Tibial nerve (tissue), 4 donors: ENCODE measurements at regions not wholly inside any gene's neighbourhood (a gene's known extent, or its start where the extent isn't known, plus 50 kb on each side); places are given as distances from the start of the nearest gene placed in this dataset.
A peak's percentile ranks its signal among the peaks of the same experiment; 100 is the strongest.

ENCODE experiments used
- DNase-seq, 2 donors: peaks; one replicate each; pipeline ENCODE4 v3.0.0-alpha.2; 2019; ENCODE audit warnings: low spot score in 2 of 2
- H3K27ac ChIP-seq, 4 donors: fragments of 200-600 bp; sonication (generic) in 3 of 4; one replicate each; pipeline ENCODE4 v1.5.1; 2017 to 2019; ENCODE audit warnings: mild to moderate bottlenecking in 1 of 4
- H3K27me3 ChIP-seq, 2 donors: fragments of 200-600 bp; sonication (generic) in 1 of 2; one replicate each; pipeline versions ENCODE4 v1.5.1 to v1.6.0; 2017 to 2019
- H3K36me3 ChIP-seq, 3 donors: fragments of 200-600 bp; sonication (generic); one replicate each; pipeline ENCODE4 v1.5.1; 2018 to 2019
- H3K4me1 ChIP-seq, 4 donors: fragments of 200-600 bp; sonication (generic) in 3 of 4; one replicate each; pipeline ENCODE4 v1.5.1; 2017 to 2019
- H3K4me3 ChIP-seq, 4 donors: fragments of 200-600 bp; sonication (generic) in 3 of 4; one replicate each; pipeline ENCODE4 v1.5.1; 2017 to 2019; ENCODE audit warnings: mild to moderate bottlenecking in 1 of 4, moderate library complexity in 1 of 4
- H3K9me3 ChIP-seq, 4 donors: fragments of 200-600 bp; sonication (generic) in 3 of 4; one replicate each; pipeline ENCODE4 v1.5.1; 2017 to 2019
- EP300 ChIP-seq, 2 donors: sonication (generic); formaldehyde crosslinking; IDR thresholded peaks; one replicate each; pipeline ENCODE4 v1.6.1; 2017; ENCODE audit warnings: antibody characterized with exemption in 2 of 2, mild to moderate bottlenecking in 1 of 2
- POLR2A ChIP-seq, 2 donors: fragments of 450-650 bp; IDR thresholded peaks; one replicate each; pipeline ENCODE4 v1.6.1; 2017; ENCODE audit warnings: antibody characterized with exemption in 2 of 2, mild to moderate bottlenecking in 2 of 2, moderate library complexity in 2 of 2
- WGBS, 2 donors: methylation state at CpG; one replicate each; pipeline ENCODE4 v1.1.5; 2018; 5-methylcytosine and 5-hydroxymethylcytosine counted together
- TF ChIP-seq, protein P1 (sequence below), 5 experiments: fragments of 200-600 bp in 3 of 5; fragments of 450-650 bp in 2 of 5; sonication (generic) in 3 of 5; IDR thresholded peaks; one replicate each; pipeline ENCODE4 v1.5.1; 2016 to 2019; ENCODE audit warnings: antibody characterized with exemption in 5 of 5, mild to moderate bottlenecking in 3 of 5, moderate library complexity in 2 of 5

DNA sequence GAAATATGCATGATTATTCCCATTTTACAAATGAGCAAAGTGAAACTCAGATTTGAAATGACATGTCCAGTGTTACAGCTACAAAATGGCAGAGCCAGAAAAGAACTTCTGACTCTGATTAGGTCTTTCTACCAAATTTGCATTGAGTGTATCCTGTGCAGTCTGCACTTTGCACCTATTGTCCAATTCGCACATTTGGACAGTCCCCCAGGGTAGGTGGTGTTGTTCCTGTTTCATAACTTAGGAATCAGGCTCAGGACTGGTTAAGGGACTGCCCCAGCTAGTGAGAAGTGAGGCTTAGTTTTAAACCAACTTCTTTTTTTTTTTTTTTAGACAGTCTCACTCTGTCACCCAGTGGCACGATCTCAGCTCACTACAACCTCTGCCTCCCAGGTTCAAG, 137.9 kb upstream of the NALF2 start:
- TF ChIP-seq POLR2A (IDR thresholded peaks at IDR 0.05) (no peak), EP300 (IDR thresholded peaks at IDR 0.05) (no peak)
- TF ChIP-seq, protein P1, sequence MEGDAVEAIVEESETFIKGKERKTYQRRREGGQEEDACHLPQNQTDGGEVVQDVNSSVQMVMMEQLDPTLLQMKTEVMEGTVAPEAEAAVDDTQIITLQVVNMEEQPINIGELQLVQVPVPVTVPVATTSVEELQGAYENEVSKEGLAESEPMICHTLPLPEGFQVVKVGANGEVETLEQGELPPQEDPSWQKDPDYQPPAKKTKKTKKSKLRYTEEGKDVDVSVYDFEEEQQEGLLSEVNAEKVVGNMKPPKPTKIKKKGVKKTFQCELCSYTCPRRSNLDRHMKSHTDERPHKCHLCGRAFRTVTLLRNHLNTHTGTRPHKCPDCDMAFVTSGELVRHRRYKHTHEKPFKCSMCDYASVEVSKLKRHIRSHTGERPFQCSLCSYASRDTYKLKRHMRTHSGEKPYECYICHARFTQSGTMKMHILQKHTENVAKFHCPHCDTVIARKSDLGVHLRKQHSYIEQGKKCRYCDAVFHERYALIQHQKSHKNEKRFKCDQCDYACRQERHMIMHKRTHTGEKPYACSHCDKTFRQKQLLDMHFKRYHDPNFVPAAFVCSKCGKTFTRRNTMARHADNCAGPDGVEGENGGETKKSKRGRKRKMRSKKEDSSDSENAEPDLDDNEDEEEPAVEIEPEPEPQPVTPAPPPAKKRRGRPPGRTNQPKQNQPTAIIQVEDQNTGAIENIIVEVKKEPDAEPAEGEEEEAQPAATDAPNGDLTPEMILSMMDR (IDR thresholded peaks at IDR 0.05), result no peak
- H3K27ac ChIP-seq, result no peak overlapping the region
- H3K27me3 ChIP-seq, result no peaks in the 10 kb centered on the region
- DNase-seq, result no peak
- H3K36me3 ChIP-seq, result no peaks in the 10 kb centered on the region
- no peak overlapping the region for H3K4me3 ChIP-seq
- H3K4me1 ChIP-seq, result peaks cover 0 to 5% (median 0%) of the 10 kb centered on the region in 4 donors
- 76 to 87% methylated on average over 2 of the region's 2 CpGs for WGBS, 2 donors
- no peaks in the 10 kb centered on the region for H3K9me3 ChIP-seq

DNA sequence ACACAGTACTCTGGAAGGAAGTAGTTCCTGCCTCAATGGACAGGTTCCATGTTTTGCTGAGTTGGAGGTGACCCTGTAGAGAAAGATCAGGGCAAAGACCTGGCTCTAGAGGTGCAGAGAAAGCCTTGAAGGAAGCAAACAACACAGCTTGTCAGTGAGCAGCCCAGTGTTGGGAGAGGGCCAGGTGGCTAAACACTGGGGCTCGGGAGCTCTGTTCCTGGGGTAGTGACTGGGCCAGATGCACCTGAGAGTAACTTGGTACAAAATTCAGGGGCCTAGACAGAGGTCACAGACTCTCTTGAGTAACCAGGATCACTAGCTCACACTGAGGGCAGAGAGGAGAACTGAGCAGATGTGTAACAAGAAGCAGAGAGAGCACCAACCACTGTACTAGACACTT, 138.4 kb upstream of the NALF2 start:
- no peak for DNase-seq
- 70 to 87% methylated on average over 1 of the region's 1 CpG for WGBS, 2 donors
- H3K27me3 ChIP-seq, result no peaks in the 10 kb centered on the region
- H3K36me3 ChIP-seq, result no peaks in the 10 kb centered on the region
- H3K27ac ChIP-seq, result no peak overlapping the region
- peaks cover 0 to 5% (median 0%) of the 10 kb centered on the region in 4 donors for H3K4me1 ChIP-seq
- no peaks in the 10 kb centered on the region for H3K9me3 ChIP-seq
- TF ChIP-seq POLR2A (IDR thresholded peaks at IDR 0.05) (no peak), EP300 (IDR thresholded peaks at IDR 0.05) (no peak)
- TF ChIP-seq, protein P1 (IDR thresholded peaks at IDR 0.05), result no peak
- H3K4me3 ChIP-seq, result no peak overlapping the region

DNA sequence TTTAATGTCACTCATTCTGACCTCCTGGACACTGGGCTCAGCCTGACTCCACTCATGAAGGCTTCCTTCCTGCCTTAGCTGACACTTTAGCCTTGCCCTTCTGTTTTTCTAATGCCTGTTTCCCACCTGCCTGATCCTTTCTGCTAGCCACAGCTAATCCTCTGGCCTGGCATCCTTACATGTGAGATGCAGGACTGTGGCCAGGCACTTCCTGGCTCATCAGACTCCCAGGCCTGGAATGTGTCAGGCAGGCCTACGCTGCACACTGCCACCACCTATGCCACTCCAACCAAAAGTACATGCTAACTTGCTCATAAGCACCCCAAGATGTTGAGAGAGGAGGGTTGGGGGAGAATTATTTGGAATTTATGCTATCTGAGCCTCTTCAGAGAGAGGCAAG, 138.8 kb upstream of the NALF2 start:
- Histone ChIP-seq H3K4me1 (peaks cover 0 to 5% (median 0%) of the 10 kb centered on the region in 4 donors), H3K27me3 (no peaks in the 10 kb centered on the region), H3K36me3 (no peaks in the 10 kb centered on the region), H3K27ac (no peak overlapping the region), H3K4me3 (no peak overlapping the region), H3K9me3 (no peaks in the 10 kb centered on the region)
- no peak for TF ChIP-seq EP300 (IDR thresholded peaks at IDR 0.05)
- TF ChIP-seq POLR2A (IDR thresholded peaks at IDR 0.05), result no peak
- 80 to 100% methylated on average over 1 of the region's 1 CpG for WGBS, 2 donors
- DNase-seq, result no peak

DNA sequence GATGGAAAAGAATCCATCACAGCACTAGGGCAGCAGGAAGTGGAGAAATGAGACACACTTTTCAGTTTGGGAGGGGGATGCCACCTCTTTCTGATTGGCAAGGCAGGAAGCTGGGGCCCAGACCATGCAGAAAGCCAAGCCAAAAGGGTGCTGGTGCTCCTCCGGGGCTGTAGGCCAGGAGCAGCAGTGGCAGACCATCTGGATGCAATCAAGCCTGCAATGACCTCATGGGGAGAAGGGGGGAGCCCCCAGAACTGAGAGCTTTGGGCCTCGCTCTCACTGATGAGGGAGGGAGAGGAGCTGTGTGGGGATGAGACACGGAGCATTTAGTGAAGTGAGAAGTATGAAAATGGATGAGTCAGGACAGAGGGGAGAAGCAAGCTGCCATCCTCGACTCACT, 141.3 kb upstream of the NALF2 start:
- peak in 1 of 2 donors; percentile 17 for DNase-seq
- H3K4me1 ChIP-seq, result peaks cover 0 to 5% (median 0%) of the 10 kb centered on the region in 4 donors
- peak overlapping the region in 1 of 4 donors; percentile 7 for H3K27ac ChIP-seq
- H3K27me3 ChIP-seq, result no peaks in the 10 kb centered on the region
- 44 to 57% methylated on average over 4 of the region's 4 CpGs for WGBS, 2 donors
- no peaks in the 10 kb centered on the region for H3K36me3 ChIP-seq
- TF ChIP-seq, protein P1 (IDR thresholded peaks at IDR 0.05), result no peak
- TF ChIP-seq POLR2A (IDR thresholded peaks at IDR 0.05) (no peak), EP300 (IDR thresholded peaks at IDR 0.05) (no peak)
- H3K4me3 ChIP-seq, result no peak overlapping the region
- H3K9me3 ChIP-seq, result no peaks in the 10 kb centered on the region

DNA sequence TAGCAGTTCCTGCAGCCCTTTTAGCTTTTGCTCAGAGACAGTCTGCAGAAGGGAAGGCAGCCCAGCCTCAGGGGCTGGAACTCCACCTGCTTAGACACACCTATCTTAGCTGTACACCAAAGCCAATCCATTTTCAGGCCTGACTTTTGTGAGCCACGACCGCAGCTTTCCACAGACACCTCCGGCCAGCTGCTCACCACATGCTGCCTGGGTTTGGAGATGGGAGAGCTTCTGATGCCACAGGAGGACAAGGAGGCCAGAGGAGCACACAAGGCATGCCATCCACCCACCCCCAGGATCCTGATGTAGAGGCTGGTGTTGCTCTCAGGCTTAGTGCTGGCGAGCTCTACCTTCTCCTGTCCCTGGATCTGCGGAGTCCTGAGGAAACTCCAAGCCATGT, 141.8 kb upstream of the NALF2 start:
- Histone ChIP-seq H3K27ac (peak overlapping the region in 1 of 4 donors; percentile 7), H3K4me1 (peaks cover 0 to 5% (median 0%) of the 10 kb centered on the region in 4 donors), H3K9me3 (no peaks in the 10 kb centered on the region), H3K27me3 (no peaks in the 10 kb centered on the region), H3K4me3 (no peak overlapping the region), H3K36me3 (no peaks in the 10 kb centered on the region)
- TF ChIP-seq, protein P1 (IDR thresholded peaks at IDR 0.05), result no peak
- TF ChIP-seq EP300 (IDR thresholded peaks at IDR 0.05), result no peak
- TF ChIP-seq POLR2A (IDR thresholded peaks at IDR 0.05), result no peak
- DNase-seq, result no peak
- WGBS, 2 donors, result 78 to 90% methylated on average over 4 to 5 of the region's 5 CpGs
